Lower leg skin (tissue), 3 donors: ENCODE measurements at regions not wholly inside any gene's neighbourhood (a gene's known extent, or its start where the extent isn't known, plus 50 kb on each side); places are given as distances from the start of the nearest gene placed in this dataset.

Experiments
- CTCF ChIP-seq, 3 donors: fragments of 450-650 bp; IDR thresholded peaks; one replicate each; pipeline ENCODE4 v1.5.1; 2016; ENCODE audit warnings: antibody characterized with exemption in 3 of 3, mild to moderate bottlenecking in 3 of 3, moderate library complexity in 2 of 3
- POLR2A ChIP-seq, 2 donors: fragments of 450-650 bp; IDR thresholded peaks; one replicate each; pipeline ENCODE4 v1.6.1; 2016 to 2017; ENCODE audit warnings: antibody characterized with exemption in 2 of 2, mild to moderate bottlenecking in 1 of 2, moderate library complexity in 1 of 2

- TF ChIP-seq CTCF (IDR thresholded peaks at IDR 0.05) (no peak), POLR2A (IDR thresholded peaks at IDR 0.05) (no peak)
These were observed 141.3 kb downstream of the PRL start for GRCh38 chr6:22155551-22155950.
